Thoracic aorta (tissue), 2 donors: ENCODE measurements at regions not wholly inside any gene's neighbourhood (a gene's known extent, or its start where the extent isn't known, plus 50 kb on each side); places are given as distances from the start of the nearest gene placed in this dataset.

Experiments used
- ATAC-seq: fragments of 150-250 bp; one replicate; pipeline ENCODE4 v1.8.0; 2017; ENCODE audit warnings: low read depth; ENCODE audit not compliant: insufficient number of reproducible peaks, low FRiP score
- DNase-seq: peaks from one replicate; pipeline ENCODE4 v3.0.0-alpha.2; 2020; ENCODE audit warnings: low spot score
- H3K27ac ChIP-seq, 2 donors: fragments of 200-600 bp; sonication (generic); 1 replicate in 1 of 2; 2 replicates in 1 of 2; pipeline ENCODE4 v1.5.1; 2016; ENCODE audit warnings: mild to moderate bottlenecking in 2 of 2, moderate library complexity in 2 of 2
- H3K27me3 ChIP-seq: fragments of 200-600 bp; sonication (generic); replicated peaks from 2 replicates; pipeline ENCODE4 v1.6.0; 2016; ENCODE audit warnings: mild to moderate bottlenecking; ENCODE audit not compliant: insufficient read depth
- H3K36me3 ChIP-seq: fragments of 200-600 bp; sonication (generic); one replicate; pipeline ENCODE4 v1.5.1; 2016
- H3K4me1 ChIP-seq, 2 donors: fragments of 200-600 bp; sonication (generic); 1 replicate in 1 of 2; 2 replicates in 1 of 2; pipeline versions ENCODE4 v1.5.1 to v1.6.0; 2016; ENCODE audit warnings: low read depth in 2 of 2, mild to moderate bottlenecking in 1 of 2; ENCODE audit not compliant: control insufficient read depth in 1 of 2
- H3K4me3 ChIP-seq: fragments of 200-600 bp; sonication (generic); 2 replicates; pipeline ENCODE4 v1.5.1; 2016; ENCODE audit warnings: mild to moderate bottlenecking
- H3K9me3 ChIP-seq: fragments of 200-600 bp; sonication (generic); 2 replicates; pipeline ENCODE4 v1.5.1; 2016
- CTCF ChIP-seq: fragments of 200-600 bp; sonication (generic); IDR thresholded peaks from one replicate; pipeline ENCODE4 v1.5.1; 2019; ENCODE audit warnings: antibody characterized with exemption

DNA sequence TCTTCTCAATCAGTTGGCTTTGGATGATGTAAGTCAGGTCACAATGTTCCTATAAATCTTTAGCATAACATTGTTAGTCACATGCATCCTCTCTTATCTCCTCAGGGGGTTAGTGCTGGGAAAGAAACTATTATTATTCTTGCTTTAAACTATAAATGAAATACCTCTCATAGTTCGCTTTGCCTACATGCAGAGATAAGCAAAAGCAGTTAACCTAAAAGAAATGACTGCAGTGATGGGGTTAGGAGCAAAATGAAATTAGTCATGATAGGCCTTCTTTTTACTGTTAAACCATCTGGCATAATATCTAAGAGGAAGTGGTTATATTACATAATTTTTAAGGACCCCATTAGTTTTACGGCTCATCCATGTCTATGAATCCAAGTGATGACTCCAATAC is 91.7 kb upstream of the IGSF10 start:
- no peak for TF ChIP-seq CTCF
- Histone ChIP-seq H3K36me3 (no peaks in the 10 kb centered on the region), H3K27ac (no peak overlapping the region), H3K27me3 (no peaks in the 10 kb centered on the region), H3K9me3 (no peaks in the 10 kb centered on the region), H3K4me1 (peaks cover 0 to 31% of the 10 kb centered on the region in 2 donors), H3K4me3 (no peak overlapping the region)
- DNase-seq (no peak), ATAC-seq (no peak)

DNA sequence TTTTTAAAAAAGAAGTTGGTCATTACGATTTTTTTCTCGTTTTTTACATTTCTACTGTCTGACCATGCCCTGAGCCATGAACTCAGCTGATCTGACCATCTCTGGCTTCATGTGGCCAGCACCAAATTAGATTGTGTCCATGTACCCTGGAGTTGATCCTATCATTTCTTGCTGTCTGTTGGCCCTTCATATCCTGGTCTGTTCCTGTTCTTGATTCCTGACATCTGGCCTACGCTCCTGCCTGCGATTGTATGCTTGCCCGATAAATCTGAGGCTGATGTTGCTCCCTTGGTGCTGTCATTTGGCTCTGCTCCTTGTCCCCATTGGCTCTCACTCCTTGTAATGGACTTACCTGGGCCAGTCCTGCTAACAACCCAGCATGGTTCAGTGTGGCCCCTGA is 89.8 kb upstream of the IGSF10 start:
- ATAC-seq (no peak), DNase-seq (no peak)
- no peak for TF ChIP-seq CTCF
- no peaks in the 10 kb centered on the region for H3K36me3 ChIP-seq
- H3K4me3 ChIP-seq, result no peak overlapping the region
- no peaks in the 10 kb centered on the region for H3K9me3 ChIP-seq
- peaks cover 0 to 27% of the 10 kb centered on the region in 2 donors for H3K4me1 ChIP-seq
- H3K27ac ChIP-seq, result no peak overlapping the region
- H3K27me3 ChIP-seq, result no peaks in the 10 kb centered on the region

DNA sequence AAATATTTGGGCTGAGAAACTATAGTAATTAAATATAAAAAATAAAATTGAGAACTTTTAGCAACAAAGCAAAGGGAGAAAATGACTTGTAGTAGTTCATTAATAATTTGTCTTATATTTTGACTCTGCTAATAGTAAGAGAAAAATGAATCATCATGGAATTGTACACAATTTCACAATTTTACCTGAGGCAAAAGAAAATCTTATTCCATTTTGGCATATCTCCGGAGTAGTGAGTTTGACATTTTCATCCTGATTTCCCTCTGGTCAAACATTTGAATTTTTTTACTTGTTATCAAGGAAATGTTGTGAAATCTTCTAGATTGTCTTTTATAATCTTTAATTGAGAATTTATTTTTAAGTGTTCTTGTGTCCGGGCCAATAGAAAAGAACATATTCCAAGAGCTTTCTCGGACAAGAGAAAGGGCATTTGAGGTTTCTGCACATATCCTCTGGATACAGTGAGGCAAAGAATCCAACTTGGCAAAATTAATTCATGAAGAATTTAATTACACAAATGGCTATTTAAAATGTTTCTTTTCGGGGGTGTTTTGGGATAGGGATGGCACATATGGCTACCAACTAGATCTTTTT is 89.3 kb upstream of the IGSF10 start:
- no peaks in the 10 kb centered on the region for H3K36me3 ChIP-seq
- no peak for TF ChIP-seq CTCF
- H3K4me3 ChIP-seq, result no peak overlapping the region
- DNase-seq (no peak), ATAC-seq (no peak)
- H3K9me3 ChIP-seq, result no peaks in the 10 kb centered on the region
- peaks cover 0 to 27% of the 10 kb centered on the region in 2 donors for H3K4me1 ChIP-seq
- no peak overlapping the region for H3K27ac ChIP-seq
- no peaks in the 10 kb centered on the region for H3K27me3 ChIP-seq

DNA sequence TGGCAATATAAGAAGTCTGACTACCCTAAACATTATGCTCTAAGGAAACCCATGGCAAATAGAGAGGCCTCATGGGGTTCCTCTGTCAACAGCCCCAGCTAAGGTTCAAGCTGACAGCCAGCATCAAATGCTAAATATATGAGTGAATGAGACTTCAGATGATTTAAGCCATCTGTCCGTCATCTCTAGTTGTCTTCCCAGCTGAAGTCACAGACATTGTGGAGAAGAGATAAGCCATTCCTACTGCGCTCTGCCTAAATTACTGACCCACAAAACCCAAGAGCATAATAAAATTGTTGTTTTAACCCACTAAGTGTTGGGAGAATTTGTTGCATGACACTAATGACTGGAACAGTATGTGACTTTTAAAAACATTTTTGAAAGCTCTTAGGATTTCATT is 87.3 kb upstream of the IGSF10 start:
- Histone ChIP-seq H3K4me3 (no peak overlapping the region), H3K9me3 (no peaks in the 10 kb centered on the region), H3K27ac (no peak overlapping the region), H3K27me3 (no peaks in the 10 kb centered on the region), H3K4me1 (peaks cover 0 to 27% of the 10 kb centered on the region in 2 donors), H3K36me3 (no peaks in the 10 kb centered on the region)
- DNase-seq (no peak), ATAC-seq (no peak)
- TF ChIP-seq CTCF, result no peak

GRCh38 chr3:151544164-151544548 is 83.3 kb upstream of the IGSF10 start:
- H3K27me3 ChIP-seq, result no peaks in the 10 kb centered on the region
- no peak overlapping the region for H3K4me3 ChIP-seq
- H3K9me3 ChIP-seq, result no peaks in the 10 kb centered on the region
- DNase-seq, result no peak
- H3K36me3 ChIP-seq, result no peaks in the 10 kb centered on the region
- TF ChIP-seq CTCF, result no peak
- H3K27ac ChIP-seq, result no peak overlapping the region
- no peak for ATAC-seq
- H3K4me1 ChIP-seq, result peaks cover 0 to 17% of the 10 kb centered on the region in 2 donors
